ENCODE measurements at regions not wholly inside any gene's neighbourhood (a gene's known extent, or its start where the extent isn't known, plus 50 kb on each side); places are given as distances from the start of the nearest gene placed in this dataset.

GRCh38 chr20:22781869-22782268 lies 197.5 kb upstream of the FOXA2 start:
- TF ChIP-seq TAF1 (IDR thresholded peaks at IDR 0.05; ENCODE audit: borderline replicate concordance, low read depth, low read length), result no peak
- TF ChIP-seq POLR2A (IDR thresholded peaks at IDR 0.05; ENCODE audit: low read depth, low read length), result no peak
- no peak for TF ChIP-seq POLR2AphosphoS5 (IDR thresholded peaks at IDR 0.05; ENCODE audit: low read depth, low read length)

Measured in GM12892 (cell line).